CD14-positive monocyte (primary cell): ENCODE measurements at regions not wholly inside any gene's neighbourhood (a gene's known extent, or its start where the extent isn't known, plus 50 kb on each side); places are given as distances from the start of the nearest gene placed in this dataset.

ENCODE experiments used
- DNase-seq, 3 donors: peaks; one replicate each; pipeline ENCODE4 v3.0.0-alpha.2; 2011 to 2022
- H2AFZ ChIP-seq: 2 replicates; pipeline ENCODE4 v1.6.0; 2012; ENCODE audit warnings: mild to moderate bottlenecking, low read depth, low read length, inconsistent platforms; ENCODE audit not compliant: insufficient read depth, poor library complexity, severe bottlenecking
- H3K27ac ChIP-seq, 2 donors: 1 replicate in 1 of 2; 2 replicates in 1 of 2; pipeline ENCODE4 v1.5.1; 2012 to 2013; ENCODE audit warnings: low read length in 2 of 2, control low read depth in 1 of 2, inconsistent platforms in 1 of 2, low read depth in 1 of 2, mild to moderate bottlenecking in 1 of 2
- H3K27me3 ChIP-seq, 2 donors: one replicate each; pipeline versions ENCODE4 v1.6.0 to v1.6.1; 2011 to 2013; ENCODE audit warnings: low read length in 2 of 2; ENCODE audit not compliant: control insufficient read depth in 2 of 2, insufficient read depth in 2 of 2
- H3K36me3 ChIP-seq, 2 donors: replicated peaks in 1 of 2; 1 replicate in 1 of 2; 2 replicates in 1 of 2; pipeline versions ENCODE4 v1.5.1 to v1.6.1; 2012 to 2013; ENCODE audit warnings: low read length in 2 of 2, control low read depth in 1 of 2, inconsistent platforms in 1 of 2, mild to moderate bottlenecking in 1 of 2; ENCODE audit not compliant: insufficient read depth in 2 of 2, control insufficient read depth in 1 of 2
- H3K4me1 ChIP-seq, 2 donors: 1 replicate in 1 of 2; 2 replicates in 1 of 2; pipeline versions ENCODE4 v1.5.1 to v1.6.1; 2012 to 2013; ENCODE audit warnings: low read length in 2 of 2, control low read depth in 1 of 2, inconsistent platforms in 1 of 2, mild to moderate bottlenecking in 1 of 2, moderate library complexity in 1 of 2; ENCODE audit not compliant: insufficient read depth in 2 of 2, control insufficient read depth in 1 of 2
- H3K4me2 ChIP-seq: replicated peaks from 2 replicates; pipeline ENCODE3; 2012; ENCODE audit warnings: low read length, moderate library complexity, mild to moderate bottlenecking; ENCODE audit not compliant: poor library complexity, severe bottlenecking; ENCODE audit errors: extremely low read depth
- H3K4me3 ChIP-seq, 3 experiments: fragments of 200-600 bp in 1 of 3; sonication (generic) in 1 of 3; replicated peaks in 1 of 3; 1 replicate in 2 of 3; 2 replicates in 1 of 3; pipeline ENCODE4 v1.5.1; 2011 to 2013; ENCODE audit warnings: low read length in 3 of 3, mild to moderate bottlenecking in 3 of 3, control low read depth in 2 of 3, low read depth in 2 of 3, inconsistent platforms in 1 of 3, moderate library complexity in 1 of 3
- H3K79me2 ChIP-seq: 2 replicates; pipeline ENCODE4 v1.6.0; 2012; ENCODE audit warnings: mild to moderate bottlenecking, control low read depth, inconsistent platforms, low read length, moderate library complexity; ENCODE audit not compliant: insufficient read depth
- H3K9ac ChIP-seq: 2 replicates; pipeline ENCODE4 v1.6.0; 2017; ENCODE audit warnings: low read length, mild to moderate bottlenecking; ENCODE audit not compliant: insufficient read depth, poor library complexity, severe bottlenecking
- H3K9me3 ChIP-seq, 2 donors: replicated peaks in 1 of 2; 1 replicate in 1 of 2; 2 replicates in 1 of 2; pipeline versions ENCODE4 v1.5.1 to v1.6.1; 2012 to 2013; ENCODE audit warnings: low read length in 2 of 2, control low read depth in 1 of 2; ENCODE audit not compliant: control insufficient read depth in 1 of 2, insufficient read depth in 1 of 2
- H4K20me1 ChIP-seq: 2 replicates; pipeline ENCODE4 v1.6.0; 2012; ENCODE audit warnings: mild to moderate bottlenecking, low read length, control low read depth, moderate library complexity; ENCODE audit not compliant: insufficient read depth
- H3K27ac Mint-ChIP-seq, 7 donors: one replicate each; pipeline ENCODE4 v1.8.0; 2020; ENCODE audit warnings: mild to moderate bottlenecking in 7 of 7, mixed read lengths in 7 of 7, moderate library complexity in 6 of 7, inconsistent platforms in 2 of 7
- H3K27me3 Mint-ChIP-seq, 3 donors: one replicate each; pipeline ENCODE4 v1.8.0; 2021 to 2022; ENCODE audit warnings: low read depth in 3 of 3, mild to moderate bottlenecking in 3 of 3, mixed read lengths in 3 of 3, moderate library complexity in 3 of 3, inconsistent platforms in 1 of 3
- H3K36me3 Mint-ChIP-seq, 2 donors: one replicate each; pipeline ENCODE4 v1.8.0; 2020; ENCODE audit warnings: mixed read lengths in 2 of 2, inconsistent platforms in 1 of 2, mild to moderate bottlenecking in 1 of 2
- H3K4me1 Mint-ChIP-seq: one replicate; pipeline ENCODE4 v1.8.0; 2020; ENCODE audit warnings: mild to moderate bottlenecking, mixed read lengths
- H3K4me3 Mint-ChIP-seq, 2 donors: one replicate each; pipeline ENCODE4 v1.8.0; 2020; ENCODE audit warnings: mild to moderate bottlenecking in 2 of 2, mixed read lengths in 2 of 2, moderate library complexity in 1 of 2
- H3K9me3 Mint-ChIP-seq, 7 donors: one replicate each; pipeline ENCODE4 v1.8.0; 2020 to 2022; ENCODE audit warnings: mixed read lengths in 7 of 7, mild to moderate bottlenecking in 6 of 7, moderate library complexity in 6 of 7, inconsistent platforms in 2 of 7
- whole genome bisulfite sequencing: methylation state at CpG from one replicate; pipeline ENCODE4 v1.1.5; 2013; ENCODE audit warnings: missing lambda C conversion rate; ENCODE audit not compliant: insufficient coverage; 5-methylcytosine and 5-hydroxymethylcytosine counted together
- intact Hi-C, 2 donors: fragments of 100-400 bp; cut with micrococcal nuclease; formaldehyde crosslinking; loops; one replicate each; pipeline versions ENCODE4 v1.15.0 to v1.15.1; 2023
- TF ChIP-seq, protein P1 (sequence below): fragments of 200-600 bp; IDR thresholded peaks from one replicate; pipeline ENCODE4 v1.8.0; 2022; ENCODE audit warnings: antibody characterized with exemption, mild to moderate bottlenecking

DNA sequence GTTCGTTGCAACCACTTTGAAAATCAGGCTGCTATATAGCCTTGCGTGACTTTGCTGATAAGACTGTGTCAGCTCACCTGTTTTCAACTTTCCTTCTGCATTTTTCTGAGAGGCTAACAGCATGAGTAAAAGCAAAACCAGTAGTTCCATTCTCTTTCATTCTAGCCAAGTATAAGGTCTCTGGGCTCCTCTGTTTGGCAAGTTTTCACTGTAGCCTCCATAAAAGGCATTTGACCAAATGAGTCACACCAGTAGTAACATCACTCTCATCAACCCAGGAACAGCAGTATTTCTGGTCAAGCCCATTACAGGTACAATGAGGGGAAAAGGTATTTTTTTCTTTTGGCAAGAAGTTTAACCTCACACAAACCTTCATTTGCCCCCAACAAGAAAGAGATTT lies 1149.8 kb upstream of the MIR17HG start:
- Histone ChIP-seq H3K27ac (no peak overlapping the region), H3K36me3 (no peaks in the 10 kb centered on the region), H3K9me3 (no peaks in the 10 kb centered on the region), H4K20me1 (no peaks in the 10 kb centered on the region), H3K27me3 (no peaks in the 10 kb centered on the region), H3K4me2 (no peak overlapping the region), H3K79me2 (no peaks in the 10 kb centered on the region), H3K4me1 (no peaks in the 10 kb centered on the region), H2AFZ (no peak overlapping the region), H3K9ac (no peak overlapping the region), H3K4me3 (no peak overlapping the region)
- intact Hi-C loops: no loop called here
- no peak overlapping the region for H3K4me3 Mint-ChIP-seq
- TF ChIP-seq, protein P1, sequence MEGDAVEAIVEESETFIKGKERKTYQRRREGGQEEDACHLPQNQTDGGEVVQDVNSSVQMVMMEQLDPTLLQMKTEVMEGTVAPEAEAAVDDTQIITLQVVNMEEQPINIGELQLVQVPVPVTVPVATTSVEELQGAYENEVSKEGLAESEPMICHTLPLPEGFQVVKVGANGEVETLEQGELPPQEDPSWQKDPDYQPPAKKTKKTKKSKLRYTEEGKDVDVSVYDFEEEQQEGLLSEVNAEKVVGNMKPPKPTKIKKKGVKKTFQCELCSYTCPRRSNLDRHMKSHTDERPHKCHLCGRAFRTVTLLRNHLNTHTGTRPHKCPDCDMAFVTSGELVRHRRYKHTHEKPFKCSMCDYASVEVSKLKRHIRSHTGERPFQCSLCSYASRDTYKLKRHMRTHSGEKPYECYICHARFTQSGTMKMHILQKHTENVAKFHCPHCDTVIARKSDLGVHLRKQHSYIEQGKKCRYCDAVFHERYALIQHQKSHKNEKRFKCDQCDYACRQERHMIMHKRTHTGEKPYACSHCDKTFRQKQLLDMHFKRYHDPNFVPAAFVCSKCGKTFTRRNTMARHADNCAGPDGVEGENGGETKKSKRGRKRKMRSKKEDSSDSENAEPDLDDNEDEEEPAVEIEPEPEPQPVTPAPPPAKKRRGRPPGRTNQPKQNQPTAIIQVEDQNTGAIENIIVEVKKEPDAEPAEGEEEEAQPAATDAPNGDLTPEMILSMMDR: no peak
- no peaks in the 10 kb centered on the region for H3K36me3 Mint-ChIP-seq
- no peak overlapping the region for H3K27ac Mint-ChIP-seq
- peaks cover 0 to 2% (median 0%) of the 10 kb centered on the region in 3 donors for H3K27me3 Mint-ChIP-seq
- DNase-seq: no peak
- H3K9me3 Mint-ChIP-seq: peaks cover 0 to 16% (median 3%) of the 10 kb centered on the region in 7 donors
- no peaks in the 10 kb centered on the region for H3K4me1 Mint-ChIP-seq
- no CpG with 5 or more reads among the region's 2 CpGs for WGBS

DNA sequence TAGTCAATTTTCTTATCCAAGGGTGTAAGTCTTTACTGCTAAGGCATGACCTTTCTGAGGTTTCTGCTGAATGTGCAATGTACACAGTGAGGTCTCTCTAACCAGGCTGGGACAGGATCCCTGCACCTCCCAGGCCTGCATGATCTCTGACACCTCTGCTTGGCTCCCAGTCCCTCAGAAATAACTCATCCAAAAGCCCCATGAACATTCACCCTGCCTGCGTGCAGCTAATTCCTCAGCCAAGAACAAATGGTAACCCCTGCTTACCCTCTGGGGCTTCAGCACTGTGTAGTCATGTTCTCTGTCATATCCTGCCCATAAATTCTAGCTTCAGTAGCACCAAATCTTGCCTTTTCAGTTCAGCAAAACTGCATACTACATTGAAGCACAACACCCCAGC lies 1146.3 kb upstream of the MIR17HG start:
- Histone ChIP-seq H2AFZ (no peak overlapping the region), H3K27me3 (no peaks in the 10 kb centered on the region), H3K4me1 (no peaks in the 10 kb centered on the region), H3K9me3 (peaks cover 0 to 5% of the 10 kb centered on the region in 2 donors), H3K27ac (no peak overlapping the region), H3K4me3 (no peak overlapping the region), H3K4me2 (no peak overlapping the region), H3K79me2 (no peaks in the 10 kb centered on the region), H3K9ac (no peak overlapping the region), H4K20me1 (no peaks in the 10 kb centered on the region), H3K36me3 (no peaks in the 10 kb centered on the region)
- Mint-ChIP-seq H3K27me3 (peaks cover 0 to 2% (median 0%) of the 10 kb centered on the region in 3 donors), H3K4me1 (no peaks in the 10 kb centered on the region), H3K9me3 (peaks cover 0 to 17% (median 6%) of the 10 kb centered on the region in 7 donors), H3K36me3 (no peaks in the 10 kb centered on the region), H3K4me3 (no peak overlapping the region), H3K27ac (no peak overlapping the region)
- DNase-seq: no peak
- 91% methylated on average over 1 of the region's 1 CpG for WGBS
- intact Hi-C loops: no loop called here
- TF ChIP-seq, protein P1: no peak
